Hepatocyte (in vitro differentiated cells): ENCODE measurements at regions not wholly inside any gene's neighbourhood (a gene's known extent, or its start where the extent isn't known, plus 50 kb on each side); places are given as distances from the start of the nearest gene placed in this dataset.

Experiments used
- EZH2 ChIP-seq: fragments of 200-600 bp; sonication (generic); IDR thresholded peaks from 2 replicates; pipeline ENCODE4 v1.6.1; 2016; ENCODE audit warnings: antibody characterized with exemption, mild to moderate bottlenecking, borderline replicate concordance
- EZH2phosphoT487 ChIP-seq: fragments of 200-600 bp; sonication (generic); IDR thresholded peaks from one replicate; pipeline ENCODE4 v1.6.1; 2018; ENCODE audit warnings: antibody characterized with exemption, mild to moderate bottlenecking, low read depth, moderate library complexity; ENCODE audit not compliant: unreplicated experiment, severe bottlenecking
- TF ChIP-seq, protein P1 (sequence below): fragments of 200-600 bp; sonication (generic); IDR thresholded peaks from 2 replicates; pipeline ENCODE4 v1.5.1; 2016; ENCODE audit warnings: antibody characterized with exemption, mild to moderate bottlenecking; ENCODE audit not compliant: poor library complexity

DNA sequence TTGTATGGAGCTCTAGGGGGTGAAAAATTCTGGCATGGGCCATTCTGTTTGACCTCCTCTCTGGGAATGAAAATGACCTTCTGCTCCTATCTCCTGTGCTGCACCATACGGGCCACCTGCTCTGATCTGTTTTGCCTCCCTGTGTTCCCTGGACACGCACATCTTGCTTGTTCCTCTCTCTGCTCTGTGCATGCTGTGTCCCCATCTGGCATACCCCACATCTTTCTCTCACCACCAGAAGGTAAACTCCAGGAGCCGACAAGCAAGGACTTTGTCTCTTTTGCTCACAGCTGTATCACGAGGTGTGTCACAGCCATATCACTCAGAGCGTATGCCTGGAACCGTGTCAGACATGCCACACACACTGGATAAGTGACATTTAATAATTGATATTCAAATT lies 208.4 kb upstream of the DTNBP1 start:
- TF ChIP-seq, protein P1, sequence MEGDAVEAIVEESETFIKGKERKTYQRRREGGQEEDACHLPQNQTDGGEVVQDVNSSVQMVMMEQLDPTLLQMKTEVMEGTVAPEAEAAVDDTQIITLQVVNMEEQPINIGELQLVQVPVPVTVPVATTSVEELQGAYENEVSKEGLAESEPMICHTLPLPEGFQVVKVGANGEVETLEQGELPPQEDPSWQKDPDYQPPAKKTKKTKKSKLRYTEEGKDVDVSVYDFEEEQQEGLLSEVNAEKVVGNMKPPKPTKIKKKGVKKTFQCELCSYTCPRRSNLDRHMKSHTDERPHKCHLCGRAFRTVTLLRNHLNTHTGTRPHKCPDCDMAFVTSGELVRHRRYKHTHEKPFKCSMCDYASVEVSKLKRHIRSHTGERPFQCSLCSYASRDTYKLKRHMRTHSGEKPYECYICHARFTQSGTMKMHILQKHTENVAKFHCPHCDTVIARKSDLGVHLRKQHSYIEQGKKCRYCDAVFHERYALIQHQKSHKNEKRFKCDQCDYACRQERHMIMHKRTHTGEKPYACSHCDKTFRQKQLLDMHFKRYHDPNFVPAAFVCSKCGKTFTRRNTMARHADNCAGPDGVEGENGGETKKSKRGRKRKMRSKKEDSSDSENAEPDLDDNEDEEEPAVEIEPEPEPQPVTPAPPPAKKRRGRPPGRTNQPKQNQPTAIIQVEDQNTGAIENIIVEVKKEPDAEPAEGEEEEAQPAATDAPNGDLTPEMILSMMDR = no peak
- TF ChIP-seq EZH2 (no peak), EZH2phosphoT487 (no peak)
